GM19463 (cell line): ENCODE measurements at regions not wholly inside any gene's neighbourhood (a gene's known extent, or its start where the extent isn't known, plus 50 kb on each side); places are given as distances from the start of the nearest gene placed in this dataset.
"Not testable (repeated sequence)": the region's sequence is repeated elsewhere in the genome, so short reads cannot be mapped to it uniquely, and the experiment has no call there.

Experiments
- ATAC-seq: cut with Tn5 transposase; IDR thresholded peaks from one replicate; pipeline ENCODE4 v1.9.1; 2021; ENCODE audit warnings: mild to moderate bottlenecking, moderate library complexity; ENCODE audit not compliant: unreplicated experiment

DNA sequence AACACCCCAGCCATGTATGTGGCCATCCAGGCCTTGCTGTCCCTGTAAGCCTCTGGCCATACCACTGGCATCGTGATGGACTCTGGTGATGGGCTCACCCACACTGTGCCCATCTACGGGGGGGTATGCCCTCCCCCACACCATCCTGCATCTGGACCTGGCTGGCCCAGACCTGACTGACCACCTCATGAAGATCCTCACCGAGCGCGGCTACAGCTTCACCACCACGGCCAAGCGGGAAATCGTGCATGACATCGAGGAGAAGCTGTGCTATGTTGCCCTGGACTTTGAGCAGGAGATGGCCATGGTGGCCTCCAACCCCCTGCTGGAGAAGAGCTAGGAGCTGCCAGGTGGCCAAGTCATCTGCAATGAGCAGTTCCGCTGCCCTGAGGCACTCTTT, 80.4 kb upstream of the ZCCHC2 start:
- ATAC-seq, result no peak

DNA sequence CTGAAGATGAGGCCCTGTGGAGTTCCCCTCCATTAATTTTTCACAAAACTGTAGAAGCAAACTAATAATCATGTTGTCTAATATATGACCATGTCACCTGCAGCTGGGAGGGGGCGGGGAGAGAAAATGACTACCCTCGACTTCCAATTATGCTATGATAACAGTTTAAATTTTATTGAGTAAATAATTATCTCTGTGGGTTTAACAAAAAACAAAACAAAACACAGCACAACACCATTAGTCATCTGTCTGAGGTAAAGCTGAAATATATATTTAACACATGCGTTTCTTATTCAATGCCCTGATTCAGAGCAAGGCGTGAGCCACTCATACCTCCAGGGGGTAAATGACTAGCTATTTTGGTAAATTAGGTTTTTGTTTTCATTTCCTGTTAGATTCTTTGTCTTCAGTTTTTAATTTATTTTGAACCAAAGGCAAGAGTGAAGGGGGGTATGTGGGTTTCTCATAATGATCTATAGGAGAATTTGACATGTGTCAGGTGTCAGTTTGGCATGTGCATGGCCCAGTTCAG, 77.4 kb upstream of the ZCCHC2 start:
- ATAC-seq, result peak; percentile 78

DNA sequence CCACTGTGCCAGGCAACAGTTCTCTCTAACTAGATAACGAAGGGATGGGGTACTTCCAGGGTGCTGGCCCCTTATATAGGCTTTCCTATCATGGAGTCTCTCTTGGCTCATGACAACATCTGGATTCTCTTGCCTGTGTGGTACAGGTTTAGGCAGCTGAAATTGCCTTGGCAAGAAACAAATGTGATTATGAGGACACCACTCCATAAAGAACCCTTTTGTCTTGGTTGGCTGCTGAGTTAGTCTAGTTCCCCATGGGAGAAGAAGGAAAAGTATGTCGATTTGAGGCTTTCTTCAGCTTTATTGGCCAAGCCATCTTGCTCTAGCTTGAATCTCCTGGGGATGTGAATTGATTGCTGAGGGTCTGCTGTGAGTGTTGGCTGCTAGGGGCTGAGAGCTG, 76.3 kb upstream of the ZCCHC2 start:
- no peak for ATAC-seq

- no peak for ATAC-seq
Measured at GRCh38 chr18:62447652-62448051, 75.2 kb upstream of the ZCCHC2 start.

- ATAC-seq, result no peak
Measured at GRCh38 chr18:62448426-62448825, 74.4 kb upstream of the ZCCHC2 start.

DNA sequence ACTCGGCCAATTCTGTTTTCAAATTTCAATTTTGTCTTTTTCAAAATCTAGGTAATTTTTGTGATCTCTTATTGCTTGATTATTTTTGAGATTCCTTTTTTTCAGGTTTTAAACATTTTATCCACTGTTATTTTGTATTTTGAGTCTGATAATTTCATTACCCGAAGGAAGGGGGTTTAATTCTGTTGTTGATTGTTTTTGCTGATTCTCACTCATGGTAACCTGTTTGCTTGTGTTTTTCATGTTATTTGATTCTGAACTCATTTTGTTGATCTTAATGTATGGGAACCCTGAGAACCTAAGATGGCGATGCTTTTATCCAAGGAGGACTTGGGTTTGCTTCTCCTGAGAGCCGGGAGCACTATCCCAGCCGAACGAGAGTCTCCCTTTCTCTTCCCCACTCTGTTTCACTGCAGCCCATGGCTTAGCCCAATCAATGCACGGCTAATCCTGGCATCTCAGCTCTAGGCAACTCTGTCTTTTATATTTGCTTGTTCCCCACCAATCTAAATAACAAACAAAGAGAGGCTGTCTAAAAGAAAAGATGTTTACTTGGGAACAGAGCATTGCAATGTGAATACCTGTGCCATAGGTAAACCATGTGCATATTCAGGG, 73.2 kb upstream of the ZCCHC2 start:
- ATAC-seq, result no peak

DNA sequence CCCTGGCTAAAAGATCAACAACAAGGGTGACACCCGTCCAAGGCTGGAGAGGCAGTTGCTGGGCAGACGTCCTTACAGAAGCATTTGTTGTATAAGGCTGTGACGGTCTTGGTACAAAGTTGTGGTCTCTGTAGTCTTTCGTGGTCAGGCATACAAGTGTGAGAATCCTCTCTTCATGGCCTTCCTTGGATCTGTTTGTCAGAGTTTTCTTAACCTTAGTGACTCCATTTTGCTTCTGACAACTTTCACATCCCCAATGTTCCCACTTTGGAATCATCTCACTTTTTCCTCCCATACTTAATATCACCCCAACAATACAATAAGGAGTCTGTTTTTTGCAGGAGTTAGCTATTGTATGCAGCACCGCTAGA, 72.7 kb upstream of the ZCCHC2 start:
- ATAC-seq, result no peak

- no peak for ATAC-seq
Measured at GRCh38 chr18:62450546-62451410, 72.0 kb upstream of the ZCCHC2 start.

DNA sequence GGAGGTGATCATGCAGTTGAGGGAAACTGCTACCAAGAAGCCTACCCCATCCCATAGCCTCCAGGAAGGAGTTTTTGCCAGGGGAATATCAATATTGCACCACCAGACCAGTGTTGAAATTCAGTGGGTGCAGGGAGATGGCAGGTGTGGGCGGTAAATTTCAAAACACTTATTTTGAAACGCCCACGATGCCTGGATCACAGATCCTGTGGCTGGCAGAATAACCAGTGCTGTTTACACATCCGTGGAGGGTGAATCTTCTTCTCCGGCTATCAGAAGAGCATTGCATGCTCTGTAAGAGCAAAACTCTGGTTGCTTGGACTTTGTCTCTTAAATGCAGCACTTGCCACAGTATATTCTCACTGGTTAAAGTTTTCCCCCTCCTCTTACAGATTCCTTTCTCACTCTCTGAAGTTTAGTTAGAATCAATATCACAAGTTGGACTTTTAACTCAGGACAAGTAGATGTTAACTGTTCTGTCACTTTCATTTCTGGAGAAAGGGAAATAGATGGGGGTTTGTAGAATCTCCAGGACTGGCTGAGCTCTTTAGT, 70.5 kb upstream of the ZCCHC2 start:
- no peak for ATAC-seq

DNA sequence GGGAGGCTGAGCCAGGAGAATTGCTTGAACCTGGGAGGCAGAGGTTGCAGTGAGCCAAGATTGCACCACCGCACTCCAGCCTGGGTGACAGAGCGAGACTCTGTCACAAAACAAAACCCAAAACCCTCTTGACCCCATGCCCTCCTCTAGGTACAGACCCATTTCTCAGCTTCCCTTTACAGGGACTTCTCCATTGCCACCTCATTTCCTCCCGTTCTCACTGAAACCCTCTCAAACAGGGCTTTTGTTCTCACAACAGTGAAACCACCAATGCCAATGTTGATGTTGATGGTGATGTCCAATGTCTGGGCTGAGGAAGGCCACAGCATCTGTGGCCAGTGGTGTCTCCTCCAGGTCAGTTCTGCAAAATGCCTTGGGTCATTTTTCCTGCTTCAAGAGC, 69.0 kb upstream of the ZCCHC2 start:
- ATAC-seq, result peak; percentile 66

GRCh38 chr18:62454527-62454926, 68.3 kb upstream of the ZCCHC2 start:
- no peak for ATAC-seq

DNA sequence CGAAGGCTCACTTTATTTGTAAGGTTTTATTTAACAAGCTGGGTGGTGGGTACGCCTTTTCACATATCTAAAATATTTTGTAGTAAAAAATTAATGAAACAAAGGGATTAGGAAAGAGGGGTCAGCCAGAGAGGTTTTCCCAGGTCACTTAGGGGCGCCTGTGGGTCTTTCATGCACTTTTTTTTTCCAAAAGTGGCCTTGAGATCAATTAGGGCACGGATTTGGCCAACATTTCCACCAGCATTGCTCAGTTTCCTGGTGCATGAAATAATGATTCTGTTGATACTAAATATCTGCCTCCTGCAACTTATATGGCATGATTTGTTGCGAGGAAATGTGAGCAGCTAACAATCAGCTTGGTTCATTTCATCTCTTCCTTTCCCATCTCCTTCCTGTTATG, 67.6 kb upstream of the ZCCHC2 start:
- no peak for ATAC-seq

DNA sequence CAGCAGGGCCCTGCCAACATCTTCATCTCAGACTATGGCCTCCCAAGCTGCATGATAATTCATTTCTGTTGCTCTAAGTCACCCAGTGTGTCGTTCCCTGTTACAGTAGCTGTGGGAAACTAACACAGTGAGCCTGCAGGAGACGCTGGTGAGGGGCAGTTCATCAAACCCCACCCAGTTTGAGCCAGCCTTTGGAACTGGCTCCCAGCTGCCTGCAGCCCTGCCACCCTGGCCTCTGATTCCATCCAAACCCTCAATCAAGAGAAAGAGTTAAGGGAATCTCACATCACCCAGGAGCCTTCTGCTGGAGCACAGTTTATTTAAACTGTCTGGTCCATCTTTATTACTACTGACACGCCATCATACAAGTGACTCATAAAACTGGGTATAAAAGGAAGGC, 64.9 kb upstream of the ZCCHC2 start:
- ATAC-seq, result no peak

DNA sequence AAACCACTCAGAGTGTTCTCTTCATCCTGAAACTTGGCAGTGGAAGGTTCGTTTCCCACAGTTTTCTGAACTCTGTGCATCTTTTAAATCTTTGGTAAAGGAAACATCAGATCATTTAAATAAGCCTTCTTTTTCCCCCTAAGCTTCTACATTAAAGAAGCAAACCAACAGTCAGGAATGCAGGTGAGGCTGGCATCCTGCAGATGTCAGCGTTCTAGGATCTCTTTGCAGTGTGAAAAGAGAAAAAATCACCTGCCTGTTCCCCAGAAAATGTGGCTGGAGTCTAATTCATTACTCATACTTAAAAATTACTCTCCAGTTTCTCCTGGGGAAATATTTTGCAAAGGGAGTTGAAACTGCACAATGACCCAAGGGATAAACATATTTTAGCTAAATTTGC, 64.5 kb upstream of the ZCCHC2 start:
- no peak for ATAC-seq

- ATAC-seq, result no peak
Measured at GRCh38 chr18:62458868-62459716, 63.7 kb upstream of the ZCCHC2 start.

DNA sequence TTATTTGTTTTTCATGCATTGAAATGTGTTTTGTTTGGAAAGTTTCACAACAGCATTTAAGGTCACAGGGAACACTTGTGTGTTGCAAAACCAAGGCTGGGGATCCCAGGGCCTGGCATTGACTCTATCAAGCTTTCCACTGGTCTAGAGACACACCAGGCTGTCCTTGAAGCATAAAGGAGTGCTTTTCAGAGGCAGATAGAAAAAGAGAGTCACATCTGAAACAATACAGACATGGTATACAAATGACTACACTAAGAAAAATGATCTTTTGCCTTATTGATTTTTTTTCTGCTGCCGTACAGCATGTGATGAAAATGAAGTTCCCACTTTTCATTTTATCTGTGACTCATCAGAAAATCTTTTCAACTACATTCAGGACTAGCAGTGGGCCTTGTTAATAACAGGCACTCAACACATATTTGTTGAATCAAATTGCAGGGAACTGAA, 61.9 kb upstream of the ZCCHC2 start:
- no peak for ATAC-seq

- ATAC-seq, result no peak
Measured at GRCh38 chr18:62461591-62461990, 61.2 kb upstream of the ZCCHC2 start.

- ATAC-seq, result no peak
Measured at GRCh38 chr18:62464266-62464665, 58.6 kb upstream of the ZCCHC2 start.

DNA sequence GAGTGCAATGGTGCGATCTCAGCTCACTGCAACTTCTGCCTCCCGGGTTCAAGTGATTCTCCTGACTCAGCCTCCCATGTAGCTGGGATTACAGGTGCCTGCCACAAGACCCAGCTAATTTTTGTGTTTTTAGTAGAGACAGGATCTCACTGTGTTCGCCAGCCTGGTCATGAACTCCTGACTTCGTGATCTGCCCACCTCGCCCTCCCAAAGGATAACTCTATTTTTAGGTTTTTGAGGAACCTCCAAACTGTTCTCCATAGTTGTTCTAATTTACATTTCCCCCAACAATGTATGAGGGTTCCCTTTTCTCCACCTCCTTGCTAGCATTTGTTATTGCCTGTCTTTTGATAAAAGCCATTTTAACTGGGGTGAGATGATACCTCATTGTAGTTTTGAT, 53.7 kb upstream of the ZCCHC2 start:
- not testable (repeated sequence) for ATAC-seq
